NK-92 treated with Interleukin-12 subunit alpha and Interleukin-12 subunit beta, amount 100 ng/mL, for 24 hours (cell line): ENCODE measurements at regions not wholly inside any gene's neighbourhood (a gene's known extent, or its start where the extent isn't known, plus 50 kb on each side); places are given as distances from the start of the nearest gene placed in this dataset.
A peak's percentile ranks its signal among the peaks of the same experiment; 100 is the strongest.
"Not testable (repeated sequence)": the region's sequence is repeated elsewhere in the genome, so short reads cannot be mapped to it uniquely, and the experiment has no call there.

Experiments used
- DNase-seq: peaks from one replicate; lab custom pipeline; 2025; lab: John Stamatoyannopoulos, UW

DNA sequence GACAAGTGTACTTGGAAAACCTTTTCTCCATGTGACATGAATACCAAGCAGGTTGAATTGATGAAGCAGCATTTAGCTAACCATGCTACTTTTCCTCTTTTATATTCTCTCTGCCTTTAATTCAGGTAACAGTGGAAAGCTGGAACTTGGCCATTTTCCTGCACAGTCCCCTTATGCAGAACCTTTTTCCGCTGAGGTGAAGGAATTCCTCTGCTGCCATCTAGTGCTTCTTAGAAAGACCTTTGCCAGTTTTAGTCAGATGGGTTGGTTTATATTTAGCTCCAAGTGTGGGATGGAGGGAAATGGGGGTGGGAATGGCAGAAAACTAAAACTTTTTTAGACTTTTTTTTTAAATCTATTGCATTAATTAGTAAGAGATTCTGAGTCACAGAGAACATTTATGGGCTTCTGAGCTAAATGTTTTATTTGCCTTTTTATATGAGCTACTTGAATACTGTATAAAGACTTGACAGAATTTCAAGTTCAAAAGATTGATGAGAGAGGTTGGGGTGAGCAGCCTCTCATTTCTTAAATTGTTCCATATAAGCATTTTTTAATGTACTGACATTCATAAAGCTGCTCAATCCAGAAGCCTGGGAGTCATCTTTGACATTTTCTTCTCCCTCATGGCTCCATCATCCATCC is 153.9 kb upstream of the ZC3H12C start:
- no peak for DNase-seq

GRCh38 chr11:109940816-109941215 is 152.4 kb upstream of the ZC3H12C start:
- no peak for DNase-seq

GRCh38 chr11:109945626-109946321 is 147.4 kb upstream of the ZC3H12C start:
- DNase-seq = no peak

DNA sequence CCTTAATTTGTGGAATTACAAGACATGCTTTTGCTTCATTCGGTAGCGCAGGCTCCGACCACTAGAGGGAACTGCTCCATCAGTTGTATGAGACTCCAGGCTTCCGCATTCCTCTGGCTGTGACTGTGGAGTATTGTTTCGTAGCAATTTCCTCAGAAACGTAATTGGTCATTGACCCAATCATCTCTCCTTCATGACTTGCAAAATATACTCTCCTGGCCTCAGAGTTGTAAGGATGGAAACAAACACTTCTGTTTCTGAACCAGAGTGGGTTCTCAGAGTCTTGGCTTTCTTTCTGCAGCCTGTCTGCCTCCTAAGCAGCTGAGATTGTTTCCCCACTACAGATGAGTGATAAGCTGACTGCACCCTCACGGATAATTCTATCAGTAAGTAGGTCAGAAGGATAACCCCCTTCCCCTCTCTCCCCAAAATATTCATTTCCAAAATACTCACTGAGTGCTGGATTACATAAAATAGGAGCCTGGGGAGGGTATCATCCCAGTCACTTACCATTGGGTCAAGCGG is 146.8 kb upstream of the ZC3H12C start:
- peak; percentile 27 for DNase-seq

DNA sequence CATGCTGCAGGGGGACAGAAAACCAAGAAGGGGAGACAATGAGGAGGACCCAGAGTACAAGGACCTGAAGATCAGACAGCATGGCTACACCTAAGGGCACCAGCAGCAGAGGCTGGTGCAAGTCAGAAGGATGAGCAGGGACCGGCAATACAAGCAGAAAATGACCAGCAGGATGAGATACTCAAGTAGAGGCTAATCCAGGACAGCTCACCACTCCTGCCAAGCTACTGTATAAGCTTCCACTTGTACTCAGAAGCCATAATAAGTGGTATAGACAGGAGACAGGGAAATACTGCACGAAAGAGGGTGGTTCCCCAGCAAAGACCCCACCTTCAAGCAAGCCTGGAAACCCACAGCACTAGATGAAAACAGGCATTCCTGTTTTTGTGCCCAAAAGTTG is 138.7 kb upstream of the ZC3H12C start:
- DNase-seq = no peak

- DNase-seq = no peak
Measured at GRCh38 chr11:109956124-109956793, 136.9 kb upstream of the ZC3H12C start.

DNA sequence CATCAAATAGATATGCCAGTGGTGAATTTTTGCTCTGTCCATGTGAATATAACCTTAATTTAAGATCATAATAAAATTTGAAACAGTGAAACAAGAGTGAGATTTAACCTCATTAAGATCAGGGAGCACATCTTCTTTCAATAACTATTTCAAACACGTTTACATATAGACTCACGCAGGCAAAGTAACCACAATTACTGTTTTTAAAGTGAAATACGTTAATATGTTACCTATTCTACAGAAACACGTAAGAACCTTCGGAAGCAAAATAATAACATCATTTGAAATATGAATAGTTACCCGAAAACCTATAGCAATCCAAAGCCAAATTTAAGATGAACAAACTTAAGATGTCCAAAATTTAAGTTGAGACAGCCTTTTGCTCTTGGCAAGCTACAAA is 136.2 kb upstream of the ZC3H12C start:
- no peak for DNase-seq

- no peak for DNase-seq
Measured at GRCh38 chr11:109957601-109958000, 135.6 kb upstream of the ZC3H12C start.

DNA sequence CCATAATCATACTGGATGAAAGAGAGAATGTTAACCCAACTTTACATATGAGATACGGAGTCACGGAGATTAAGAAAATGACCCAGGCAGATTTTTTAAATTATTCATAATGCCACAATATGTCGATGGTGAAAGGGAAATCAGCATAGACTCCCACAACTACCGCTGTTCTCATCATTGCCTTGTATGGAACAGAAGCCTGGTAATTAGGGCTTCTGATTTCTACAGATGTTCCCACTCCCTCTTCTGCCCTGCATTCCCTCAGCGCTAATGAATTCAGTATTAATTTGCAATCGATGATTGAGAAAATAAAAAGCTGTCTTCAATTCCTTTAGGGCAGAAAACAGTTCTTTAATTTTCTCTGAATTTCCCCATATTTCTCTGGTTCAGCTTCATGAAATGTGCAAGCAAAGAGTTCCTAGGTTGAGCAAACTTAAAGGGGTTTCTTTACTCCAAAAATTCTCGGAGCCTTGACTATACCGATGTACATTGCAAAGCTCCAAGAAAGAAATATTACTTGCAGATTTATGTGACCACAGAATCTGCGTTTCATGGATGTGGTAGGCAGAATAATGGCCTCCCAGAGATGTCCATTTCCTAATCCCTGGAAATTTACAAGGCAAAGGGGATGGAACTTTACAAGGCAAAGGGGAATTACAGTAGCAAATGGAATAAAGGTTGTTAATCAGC is 134.9 kb upstream of the ZC3H12C start:
- DNase-seq = no peak

DNA sequence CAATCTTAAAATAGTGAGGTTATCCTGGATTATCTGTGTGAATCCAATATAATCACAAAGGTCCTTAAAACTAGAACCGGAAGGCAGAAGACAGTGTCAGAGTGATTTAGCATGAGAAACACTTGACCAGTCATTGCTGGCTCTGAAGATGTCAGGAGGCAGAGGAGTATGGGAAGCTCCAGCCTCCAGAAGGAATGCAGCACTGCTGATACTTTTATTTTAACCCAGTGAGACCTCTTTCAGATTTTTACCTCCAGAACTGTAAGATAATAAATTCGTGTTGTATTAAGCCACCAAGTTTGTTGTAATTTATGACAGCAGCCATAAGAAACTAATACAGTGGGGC is 134.4 kb upstream of the ZC3H12C start:
- no peak for DNase-seq

GRCh38 chr11:109960831-109961230 is 132.4 kb upstream of the ZC3H12C start:
- DNase-seq = no peak

- DNase-seq = no peak
Measured at GRCh38 chr11:109961261-109961660, 131.9 kb upstream of the ZC3H12C start.

GRCh38 chr11:109963101-109963500 is 130.1 kb upstream of the ZC3H12C start:
- no peak for DNase-seq

- no peak for DNase-seq
Measured at GRCh38 chr11:109964487-109964886, 128.7 kb upstream of the ZC3H12C start.

GRCh38 chr11:109965445-109965844 is 127.7 kb upstream of the ZC3H12C start:
- DNase-seq = not testable (repeated sequence)

DNA sequence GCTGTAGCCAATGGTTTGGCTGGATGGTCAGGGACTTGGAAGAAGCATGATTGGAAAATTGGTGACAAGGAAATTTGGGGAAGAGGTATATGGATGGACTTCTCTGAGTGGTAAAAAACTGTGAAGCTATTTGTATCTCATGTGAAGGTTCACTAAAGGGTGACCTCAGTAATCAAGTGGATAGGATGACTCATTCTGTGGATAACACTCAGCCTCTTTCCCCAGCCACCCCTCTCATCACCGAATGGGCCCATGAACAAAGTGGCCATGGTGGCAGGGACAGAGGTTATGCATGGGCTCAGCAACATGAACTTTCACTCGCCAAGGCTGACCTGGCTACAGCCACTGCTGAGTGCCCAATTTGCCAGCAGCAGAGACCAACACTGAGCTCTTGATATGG is 127.3 kb upstream of the ZC3H12C start:
- peak; percentile 4 for DNase-seq

- DNase-seq = not testable (repeated sequence)
Measured at GRCh38 chr11:109967136-109967535, 126.1 kb upstream of the ZC3H12C start.

- DNase-seq = no peak
Measured at GRCh38 chr11:109968299-109968698, 124.9 kb upstream of the ZC3H12C start.

- no peak for DNase-seq
Measured at GRCh38 chr11:109968781-109969180, 124.4 kb upstream of the ZC3H12C start.

DNA sequence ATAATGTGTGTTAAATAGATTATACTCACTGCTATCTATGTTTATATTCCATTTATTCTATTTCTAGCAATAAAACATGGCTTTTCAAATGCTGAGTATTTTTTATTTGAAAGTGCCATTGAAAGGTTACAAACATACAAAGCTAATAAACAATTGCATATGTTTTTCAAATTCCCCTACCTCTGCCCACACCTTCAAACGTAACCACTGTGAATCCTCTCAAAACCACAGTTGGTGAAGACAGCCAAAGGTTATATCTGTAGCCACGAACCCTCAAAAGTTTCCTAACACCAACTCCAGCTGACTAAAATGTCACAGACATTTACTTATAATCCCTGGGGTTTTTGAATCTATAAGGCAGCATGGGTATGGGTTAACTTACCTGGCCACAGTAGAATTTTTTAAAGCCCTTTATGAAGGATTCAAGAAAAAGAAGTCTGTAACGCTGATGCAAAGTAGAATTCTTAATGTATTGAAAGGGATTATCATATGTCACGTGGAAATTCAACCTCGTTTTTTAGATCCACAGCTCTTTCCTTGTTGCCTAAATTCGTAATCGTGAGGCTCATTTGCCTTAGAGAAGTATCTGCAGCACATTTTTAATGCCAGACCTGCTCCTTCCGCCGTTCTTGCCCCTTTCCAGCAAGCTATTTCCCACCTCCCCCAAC is 122.5 kb upstream of the ZC3H12C start:
- no peak for DNase-seq

GRCh38 chr11:109971184-109971523 is 122.0 kb upstream of the ZC3H12C start:
- DNase-seq = no peak

GRCh38 chr11:109972181-109972715 is 120.9 kb upstream of the ZC3H12C start:
- DNase-seq = no peak
